ENCODE measurements at regions not wholly inside any gene's neighbourhood (a gene's known extent, or its start where the extent isn't known, plus 50 kb on each side); places are given as distances from the start of the nearest gene placed in this dataset.

DNA sequence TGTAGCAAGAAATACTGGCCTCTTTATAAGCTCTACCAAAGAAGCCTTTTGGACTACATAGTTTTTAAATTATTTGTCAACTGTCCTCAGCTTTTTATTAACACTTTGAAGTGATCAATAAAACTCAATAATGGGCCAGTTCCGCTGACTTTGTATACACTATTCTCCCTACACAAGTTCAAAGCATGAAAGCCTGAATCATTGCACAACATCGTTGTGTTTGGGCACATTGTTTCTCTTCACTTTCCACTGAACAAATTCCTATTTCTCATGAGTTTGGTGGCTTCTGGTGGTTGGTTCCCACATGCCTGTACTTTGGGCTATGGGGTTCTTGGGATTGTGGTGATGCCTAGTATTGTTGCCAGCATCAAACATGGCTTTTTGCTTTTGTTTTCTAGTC lies 561.8 kb upstream of the LRRN3 start:
- intact Hi-C loops (cut with DNase I; ENCODE audit: low total_unique reads), result no loop called here
- TF ChIP-seq POLR2A (IDR thresholded peaks at IDR 0.05), result no peak
- TF ChIP-seq, protein P1, sequence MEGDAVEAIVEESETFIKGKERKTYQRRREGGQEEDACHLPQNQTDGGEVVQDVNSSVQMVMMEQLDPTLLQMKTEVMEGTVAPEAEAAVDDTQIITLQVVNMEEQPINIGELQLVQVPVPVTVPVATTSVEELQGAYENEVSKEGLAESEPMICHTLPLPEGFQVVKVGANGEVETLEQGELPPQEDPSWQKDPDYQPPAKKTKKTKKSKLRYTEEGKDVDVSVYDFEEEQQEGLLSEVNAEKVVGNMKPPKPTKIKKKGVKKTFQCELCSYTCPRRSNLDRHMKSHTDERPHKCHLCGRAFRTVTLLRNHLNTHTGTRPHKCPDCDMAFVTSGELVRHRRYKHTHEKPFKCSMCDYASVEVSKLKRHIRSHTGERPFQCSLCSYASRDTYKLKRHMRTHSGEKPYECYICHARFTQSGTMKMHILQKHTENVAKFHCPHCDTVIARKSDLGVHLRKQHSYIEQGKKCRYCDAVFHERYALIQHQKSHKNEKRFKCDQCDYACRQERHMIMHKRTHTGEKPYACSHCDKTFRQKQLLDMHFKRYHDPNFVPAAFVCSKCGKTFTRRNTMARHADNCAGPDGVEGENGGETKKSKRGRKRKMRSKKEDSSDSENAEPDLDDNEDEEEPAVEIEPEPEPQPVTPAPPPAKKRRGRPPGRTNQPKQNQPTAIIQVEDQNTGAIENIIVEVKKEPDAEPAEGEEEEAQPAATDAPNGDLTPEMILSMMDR (IDR thresholded peaks at IDR 0.05), result no peak

DNA sequence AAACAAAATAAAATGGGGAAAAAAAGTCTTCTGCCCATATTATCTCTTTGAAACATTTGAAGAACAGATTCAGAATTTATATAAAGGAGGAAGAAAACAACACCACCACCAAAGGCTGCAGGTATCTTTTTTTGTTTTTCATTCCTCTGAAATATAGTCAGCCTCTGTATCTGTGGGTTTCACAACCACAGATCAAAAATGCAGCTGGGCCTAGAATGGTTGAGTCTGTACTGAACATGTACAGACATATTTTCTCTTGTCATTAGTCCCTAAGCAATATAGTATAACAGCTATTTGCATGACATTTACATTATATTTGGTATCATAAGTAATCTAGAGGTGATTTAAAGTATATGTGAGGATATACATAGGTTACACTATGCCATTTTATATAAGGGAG lies 559.7 kb upstream of the LRRN3 start:
- H3K4me3 ChIP-seq (ENCODE audit: low read depth, poor library complexity, severe bottlenecking), result no peak overlapping the region
- no peak for DNase-seq (ENCODE audit: low spot score in 2 of 2)
- TF ChIP-seq, protein P1 (IDR thresholded peaks at IDR 0.05), result no peak
- TF ChIP-seq POLR2A (IDR thresholded peaks at IDR 0.05), result no peak
- intact Hi-C loops (cut with DNase I; ENCODE audit: low total_unique reads), result no loop called here

More for the DNA sequence above, 561.8 kb upstream of the LRRN3 start:
- no peak for DNase-seq (ENCODE audit: low spot score in 2 of 2)
- H3K4me3 ChIP-seq (ENCODE audit: low read depth, poor library complexity, severe bottlenecking), result no peak overlapping the region
- 89 to 95% methylated on average over 2 of the region's 2 CpGs for WGBS, 2 donors

DNA sequence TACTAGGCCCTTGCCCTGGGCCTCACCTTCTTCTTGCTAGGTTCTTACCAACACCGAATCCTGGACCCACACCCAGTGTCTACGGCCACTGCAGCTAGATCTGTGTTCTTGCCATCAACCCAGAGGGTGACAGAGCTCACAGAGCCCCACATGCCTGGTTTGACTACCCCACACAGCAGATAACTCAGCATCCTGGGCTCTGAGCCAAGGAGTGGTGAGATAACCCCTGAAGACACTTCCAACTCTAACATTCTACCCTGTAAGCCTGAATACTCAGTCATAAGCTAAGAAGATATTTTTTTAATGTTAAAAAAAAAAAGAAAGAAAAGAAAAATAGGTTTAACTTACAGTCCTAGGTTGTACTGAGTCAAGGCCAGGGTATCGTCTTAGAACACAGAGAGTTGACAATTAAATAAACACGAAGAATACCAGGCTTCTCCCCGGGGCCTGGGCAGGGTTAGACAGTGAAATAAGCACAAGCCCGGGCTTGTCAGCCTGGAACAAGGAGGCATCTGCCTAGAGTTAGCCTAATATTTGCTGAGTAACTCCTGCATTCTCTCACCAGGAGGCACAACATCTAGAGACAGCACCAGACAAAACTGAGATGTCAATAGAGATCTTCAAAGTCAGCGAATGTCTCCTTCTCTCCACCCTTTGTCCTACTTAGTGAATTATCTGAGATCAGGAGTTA lies 556.5 kb upstream of the LRRN3 start:
- TF ChIP-seq, protein P1 (IDR thresholded peaks at IDR 0.05), result no peak
- TF ChIP-seq POLR2A (IDR thresholded peaks at IDR 0.05), result no peak
- H3K4me3 ChIP-seq (ENCODE audit: low read depth, poor library complexity, severe bottlenecking), result no peak overlapping the region
- intact Hi-C loops (cut with DNase I; ENCODE audit: low total_unique reads), result no loop called here
- DNase-seq (ENCODE audit: low spot score in 2 of 2), result peak; percentile 73 to 87
- WGBS, 2 donors, result 42 to 49% methylated on average over 7 of the region's 7 CpGs

DNA sequence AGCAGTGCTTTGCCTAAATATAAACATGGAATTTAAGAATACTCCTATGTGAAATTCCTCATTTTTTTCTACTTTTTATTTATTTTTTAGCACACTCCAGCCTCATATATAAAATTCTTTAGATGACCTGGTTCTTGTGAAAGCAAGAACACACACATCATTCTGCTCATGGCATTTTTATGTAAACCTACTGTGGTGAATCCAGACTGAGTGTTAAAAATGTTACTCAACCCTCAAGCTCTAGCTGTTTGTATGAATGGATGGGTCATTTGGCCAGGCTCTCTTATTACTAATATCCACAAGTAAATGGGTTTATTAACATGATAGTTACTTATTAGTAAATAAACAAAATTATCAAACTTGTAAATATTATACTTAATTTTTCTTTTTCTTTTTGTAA lies 551.7 kb upstream of the LRRN3 start:
- no peak overlapping the region for H3K4me3 ChIP-seq (ENCODE audit: low read depth, poor library complexity, severe bottlenecking)
- no peak for TF ChIP-seq POLR2A (IDR thresholded peaks at IDR 0.05)
- TF ChIP-seq, protein P1 (IDR thresholded peaks at IDR 0.05), result no peak
- DNase-seq (ENCODE audit: low spot score in 2 of 2), result no peak
- intact Hi-C loops (cut with DNase I; ENCODE audit: low total_unique reads), result no loop called here

DNA sequence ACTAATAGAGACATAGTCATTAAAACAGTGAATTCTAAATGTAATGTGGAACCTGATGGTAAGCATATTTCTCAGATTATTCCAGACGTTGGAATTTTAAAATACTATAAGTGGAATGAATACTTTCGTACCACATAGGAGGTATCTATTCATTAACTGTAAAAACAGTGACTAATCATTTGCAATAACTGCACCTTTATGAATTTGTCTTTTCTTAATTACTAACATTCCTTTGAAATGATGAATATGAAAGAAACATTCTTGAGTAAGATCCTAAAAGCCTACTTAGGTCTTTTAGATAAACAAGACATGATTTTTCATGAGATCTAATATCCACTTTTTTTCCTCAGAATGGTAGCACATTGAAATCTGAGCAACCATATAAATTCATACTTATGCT lies 549.0 kb upstream of the LRRN3 start:
- no peak overlapping the region for H3K4me3 ChIP-seq (ENCODE audit: low read depth, poor library complexity, severe bottlenecking)
- TF ChIP-seq, protein P1 (IDR thresholded peaks at IDR 0.05), result no peak
- TF ChIP-seq POLR2A (IDR thresholded peaks at IDR 0.05), result no peak
- no peak for DNase-seq (ENCODE audit: low spot score in 2 of 2)
- 53 to 58% methylated on average over 2 of the region's 2 CpGs for WGBS, 2 donors
- intact Hi-C loops (cut with DNase I; ENCODE audit: low total_unique reads), result no loop called here

DNA sequence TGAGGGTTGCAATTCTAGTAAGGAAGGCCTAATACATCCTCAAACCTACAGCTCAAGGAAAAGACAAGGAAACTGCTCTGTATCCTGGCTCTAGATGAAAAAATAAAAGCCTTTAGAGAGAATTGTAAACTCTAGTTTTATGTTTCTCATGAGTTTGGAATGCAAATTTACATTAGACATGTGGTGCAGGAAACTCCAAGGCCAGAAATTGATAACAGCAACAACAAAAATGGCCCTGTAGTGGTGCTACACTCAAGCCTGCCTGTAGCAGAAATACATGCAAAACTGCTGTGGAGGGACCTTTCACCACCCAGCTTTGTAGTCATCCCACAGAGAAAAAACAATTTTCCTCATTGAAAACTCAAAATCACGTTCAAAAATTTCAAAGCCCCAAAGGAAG lies 546.7 kb upstream of the LRRN3 start:
- H3K4me3 ChIP-seq (ENCODE audit: low read depth, poor library complexity, severe bottlenecking), result no peak overlapping the region
- TF ChIP-seq, protein P1 (IDR thresholded peaks at IDR 0.05), result no peak
- TF ChIP-seq POLR2A (IDR thresholded peaks at IDR 0.05), result no peak
- 75 to 81% methylated on average over 1 of the region's 1 CpG for WGBS, 2 donors
- intact Hi-C loops (cut with DNase I; ENCODE audit: low total_unique reads), result no loop called here
- no peak for DNase-seq (ENCODE audit: low spot score in 2 of 2)

Data from lower leg skin (tissue), 4 donors.